Stimulated activated CD4-positive, alpha-beta T cell treated with anti-CD3 and anti-CD28 coated beads, Interleukin-15, amount 100 ng/mL, for 24 hours (primary cell): ENCODE measurements at regions not wholly inside any gene's neighbourhood (a gene's known extent, or its start where the extent isn't known, plus 50 kb on each side); places are given as distances from the start of the nearest gene placed in this dataset.
"Not testable (repeated sequence)": the region's sequence is repeated elsewhere in the genome, so short reads cannot be mapped to it uniquely, and the experiment has no call there.

Experiments used
- DNase-seq: peaks from one replicate; pipeline ENCODE4 v3.0.0-alpha.2; 2020

- no peak for DNase-seq
Measured at GRCh38 chr20:30484009-30484748, 773.3 kb upstream of the DEFB115 start.

GRCh38 chr20:30484749-30485070, 772.8 kb upstream of the DEFB115 start:
- DNase-seq = no peak

- DNase-seq = no peak
Measured at GRCh38 chr20:30485331-30486102, 771.9 kb upstream of the DEFB115 start.

GRCh38 chr20:30486103-30486478, 771.4 kb upstream of the DEFB115 start:
- no peak for DNase-seq

GRCh38 chr20:30487461-30487860, 770.0 kb upstream of the DEFB115 start:
- DNase-seq = not testable (repeated sequence)

- no peak for DNase-seq
Measured at GRCh38 chr20:30487947-30488926, 769.2 kb upstream of the DEFB115 start.

GRCh38 chr20:30488941-30489613, 768.4 kb upstream of the DEFB115 start:
- DNase-seq = no peak

- no peak for DNase-seq
Measured at GRCh38 chr20:30489614-30490003, 767.9 kb upstream of the DEFB115 start.

GRCh38 chr20:30491016-30491415, 766.4 kb upstream of the DEFB115 start:
- no peak for DNase-seq

GRCh38 chr20:30496656-30497055, 760.8 kb upstream of the DEFB115 start:
- DNase-seq = not testable (repeated sequence)

- DNase-seq = not testable (repeated sequence)
Measured at GRCh38 chr20:30497191-30497590, 760.3 kb upstream of the DEFB115 start.

GRCh38 chr20:30499123-30499522, 758.3 kb upstream of the DEFB115 start:
- no peak for DNase-seq

- DNase-seq = not testable (repeated sequence)
Measured at GRCh38 chr20:30499716-30500446, 757.6 kb upstream of the DEFB115 start.

GRCh38 chr20:30500447-30500820, 757.0 kb upstream of the DEFB115 start:
- DNase-seq = not testable (repeated sequence)

- no peak for DNase-seq
Measured at GRCh38 chr20:30500829-30501440, 756.5 kb upstream of the DEFB115 start.

- no peak for DNase-seq
Measured at GRCh38 chr20:30502670-30503069, 754.8 kb upstream of the DEFB115 start.

- not testable (repeated sequence) for DNase-seq
Measured at GRCh38 chr20:30503204-30503603, 754.3 kb upstream of the DEFB115 start.

GRCh38 chr20:30503992-30504570, 753.4 kb upstream of the DEFB115 start:
- DNase-seq = no peak

- no peak for DNase-seq
Measured at GRCh38 chr20:30505566-30505965, 751.9 kb upstream of the DEFB115 start.

GRCh38 chr20:30506100-30506499, 751.4 kb upstream of the DEFB115 start:
- no peak for DNase-seq

GRCh38 chr20:30508382-30508781, 749.1 kb upstream of the DEFB115 start:
- DNase-seq = not testable (repeated sequence)
